ENCODE measurements at regions not wholly inside any gene's neighbourhood (a gene's known extent, or its start where the extent isn't known, plus 50 kb on each side); places are given as distances from the start of the nearest gene placed in this dataset.

DNA sequence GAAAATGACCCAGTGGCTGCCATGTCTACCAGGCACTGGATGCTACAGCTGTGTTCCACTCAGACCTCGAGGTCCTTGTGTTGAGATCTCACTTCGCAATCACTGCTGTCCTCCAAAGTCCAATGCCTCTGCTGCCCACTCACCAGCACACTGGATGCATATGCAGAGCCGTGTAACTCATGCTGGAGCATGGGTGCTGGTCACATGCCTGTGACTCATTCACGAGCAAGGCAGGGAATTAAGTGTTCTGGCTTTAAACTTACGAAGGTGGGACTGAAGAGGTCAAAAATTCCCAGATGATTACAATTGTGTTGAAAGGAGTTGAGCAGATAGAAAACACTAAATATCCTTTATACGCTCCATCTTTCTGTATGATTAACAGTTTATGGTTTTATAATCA lies 417.5 kb downstream of the NUP35 start:
- TF ChIP-seq NFRKB (IDR thresholded peaks at IDR 0.05) (no peak), ARNT (IDR thresholded peaks at IDR 0.05) (no peak), ELF4 (IDR thresholded peaks at IDR 0.05) (no peak), SUZ12 (IDR thresholded peaks at IDR 0.05) (no peak)
